Lower leg skin (tissue), 4 donors: ENCODE measurements at regions not wholly inside any gene's neighbourhood (a gene's known extent, or its start where the extent isn't known, plus 50 kb on each side); places are given as distances from the start of the nearest gene placed in this dataset.

Experiments used
- DNase-seq, 2 donors: peaks; one replicate each; pipeline ENCODE4 v3.0.0-alpha.2; 2019; ENCODE audit warnings: low spot score in 2 of 2
- H3K4me3 ChIP-seq: fragments of 200-600 bp; sonication (generic); 2 replicates; pipeline ENCODE4 v1.5.1; 2017; ENCODE audit warnings: mild to moderate bottlenecking, low read depth; ENCODE audit not compliant: poor library complexity, severe bottlenecking
- CTCF ChIP-seq, 3 donors: fragments of 450-650 bp; IDR thresholded peaks; one replicate each; pipeline ENCODE4 v1.5.1; 2016; ENCODE audit warnings: antibody characterized with exemption in 3 of 3, mild to moderate bottlenecking in 3 of 3, moderate library complexity in 2 of 3
- POLR2A ChIP-seq, 2 donors: fragments of 450-650 bp; IDR thresholded peaks; one replicate each; pipeline ENCODE4 v1.6.1; 2016 to 2017; ENCODE audit warnings: antibody characterized with exemption in 2 of 2, mild to moderate bottlenecking in 1 of 2, moderate library complexity in 1 of 2
- WGBS, 2 donors: methylation state at CpG; one replicate each; pipeline ENCODE4 v1.1.5; 2018; 5-methylcytosine and 5-hydroxymethylcytosine counted together
- intact Hi-C: fragments of 100-400 bp; cut with DNase I; formaldehyde crosslinking; loops from one replicate; pipeline ENCODE4 v1.15.0; 2023; ENCODE audit warnings: low total_unique reads

- 80 to 85% methylated on average over 1 of the region's 1 CpG for whole genome bisulfite sequencing, 2 donors
Observed at GRCh38 chr7:94092980-94093379, 88.8 kb upstream of the BET1 start.

GRCh38 chr7:94094298-94094697 lies 90.1 kb upstream of the BET1 start:
- intact Hi-C loops, result no loop called here
- no peak overlapping the region for H3K4me3 ChIP-seq
- WGBS, 2 donors, result 84 to 91% methylated on average over 1 of the region's 1 CpG
- DNase-seq, result no peak
- no peak for TF ChIP-seq CTCF (IDR thresholded peaks at IDR 0.05)
- no peak for TF ChIP-seq POLR2A (IDR thresholded peaks at IDR 0.05)

More at GRCh38 chr7:94092980-94093379, 88.8 kb upstream of the BET1 start:
- no peak overlapping the region for H3K4me3 ChIP-seq
- TF ChIP-seq CTCF (IDR thresholded peaks at IDR 0.05), result no peak
- TF ChIP-seq POLR2A (IDR thresholded peaks at IDR 0.05), result no peak
- intact Hi-C loops, result no loop called here
- DNase-seq, result no peak

GRCh38 chr7:94095316-94096009 lies 91.3 kb upstream of the BET1 start:
- WGBS, 2 donors, result 68 to 71% methylated on average over 5 of the region's 5 CpGs
- no peak for DNase-seq
- intact Hi-C loops, result no loop called here
- H3K4me3 ChIP-seq, result no peak overlapping the region
- no peak for TF ChIP-seq POLR2A (IDR thresholded peaks at IDR 0.05)
- no peak for TF ChIP-seq CTCF (IDR thresholded peaks at IDR 0.05)

GRCh38 chr7:94099679-94100078 lies 95.5 kb upstream of the BET1 start:
- intact Hi-C loops, result no loop called here
- no peak for TF ChIP-seq POLR2A (IDR thresholded peaks at IDR 0.05)
- WGBS, 2 donors, result 92 to 94% methylated on average over 1 of the region's 1 CpG
- no peak overlapping the region for H3K4me3 ChIP-seq
- no peak for DNase-seq

- intact Hi-C loops, result no loop called here
- 93 to 94% methylated on average over 14 to 26 of the region's 27 CpGs for WGBS, 2 donors
- no peak for TF ChIP-seq CTCF (IDR thresholded peaks at IDR 0.05)
- no peak for TF ChIP-seq POLR2A (IDR thresholded peaks at IDR 0.05)
- no peak overlapping the region for H3K4me3 ChIP-seq
- DNase-seq, result no peak
Observed at GRCh38 chr7:94100723-94101345, 96.7 kb upstream of the BET1 start.

- 95 to 97% methylated on average over 1 of the region's 1 CpG for WGBS, 2 donors
- intact Hi-C loops, result no loop called here
- DNase-seq, result no peak
- no peak for TF ChIP-seq POLR2A (IDR thresholded peaks at IDR 0.05)
- no peak overlapping the region for H3K4me3 ChIP-seq
Observed at GRCh38 chr7:94104301-94104700, 100.1 kb upstream of the BET1 start.

GRCh38 chr7:94109556-94109955 lies 105.4 kb upstream of the BET1 start:
- intact Hi-C loops, result no loop called here
- no peak overlapping the region for H3K4me3 ChIP-seq
- no peak for TF ChIP-seq POLR2A (IDR thresholded peaks at IDR 0.05)
- no peak for TF ChIP-seq CTCF (IDR thresholded peaks at IDR 0.05)
- DNase-seq, result no peak
- WGBS, 2 donors, result 91 to 97% methylated on average over 5 of the region's 5 CpGs
